UCSD-AML1 (cell line): ENCODE measurements at regions not wholly inside any gene's neighbourhood (a gene's known extent, or its start where the extent isn't known, plus 50 kb on each side); places are given as distances from the start of the nearest gene placed in this dataset.
"Not testable (repeated sequence)": the region's sequence is repeated elsewhere in the genome, so short reads cannot be mapped to it uniquely, and the experiment has no call there.

Source experiments
- DNase-seq: peaks from one replicate; lab custom pipeline; 2025; ENCODE audit not compliant: unreplicated experiment; lab: John Stamatoyannopoulos, UW

GRCh38 chr10:33487014-33487776 is 152.7 kb upstream of the NRP1 start:
- no peak for DNase-seq

GRCh38 chr10:33485276-33485675 is 150.8 kb upstream of the NRP1 start:
- no peak for DNase-seq

GRCh38 chr10:33484787-33485186 is 150.3 kb upstream of the NRP1 start:
- no peak for DNase-seq

DNA sequence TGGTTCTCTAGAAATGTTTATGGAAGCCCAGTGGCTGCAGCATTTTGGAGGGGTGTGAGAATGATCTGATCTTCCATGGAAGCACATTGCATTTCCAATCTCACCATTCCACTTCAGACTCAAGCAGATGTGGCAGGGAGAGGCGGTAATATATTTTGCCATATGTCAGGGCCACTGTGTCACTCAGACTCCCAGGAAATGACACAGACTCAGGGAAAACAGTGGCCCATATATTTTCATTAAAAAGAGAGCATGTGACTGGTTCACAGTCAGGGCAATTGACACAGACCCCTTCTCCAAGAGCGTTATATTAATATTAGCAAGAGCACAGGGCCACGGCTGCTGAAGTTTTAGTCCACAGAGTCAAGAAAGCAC is 149.3 kb upstream of the NRP1 start:
- no peak for DNase-seq

DNA sequence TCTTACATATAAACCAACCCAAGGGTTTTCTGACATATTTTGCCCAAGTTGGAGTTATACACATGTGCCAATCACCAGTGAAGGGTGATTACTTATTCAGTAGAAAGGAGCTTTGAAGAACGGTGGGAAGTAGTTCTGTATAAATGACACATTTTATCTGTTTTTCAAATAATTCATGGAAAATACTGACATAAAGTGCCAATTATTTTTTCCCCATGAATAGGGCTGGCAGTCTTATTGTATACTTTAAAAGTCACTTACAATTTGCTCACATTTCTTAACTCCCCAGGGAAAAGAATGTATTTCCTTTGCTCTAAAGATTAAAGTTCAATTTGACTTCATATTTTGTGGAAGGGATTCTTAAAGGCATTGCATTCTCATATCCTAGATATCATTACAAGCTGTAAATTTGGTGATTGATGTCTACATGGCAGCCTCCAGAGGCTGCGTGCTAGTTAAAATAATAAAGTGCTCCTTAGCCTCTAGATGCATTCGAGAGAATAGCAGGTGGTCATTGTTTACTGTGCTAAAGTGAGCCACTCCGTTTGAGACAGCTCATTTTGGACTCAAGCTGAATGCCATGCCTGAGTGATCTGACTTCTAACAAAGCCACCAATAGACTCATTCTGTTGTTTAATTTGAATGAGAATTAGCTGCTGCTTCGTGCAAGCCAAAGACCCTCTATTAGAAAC is 148.8 kb upstream of the NRP1 start:
- no peak for DNase-seq

GRCh38 chr10:33482486-33482885 is 148.0 kb upstream of the NRP1 start:
- DNase-seq: no peak

GRCh38 chr10:33481184-33481583 is 146.7 kb upstream of the NRP1 start:
- no peak for DNase-seq

- not testable (repeated sequence) for DNase-seq
These were observed 145.9 kb upstream of the NRP1 start for GRCh38 chr10:33480417-33480816.

DNA sequence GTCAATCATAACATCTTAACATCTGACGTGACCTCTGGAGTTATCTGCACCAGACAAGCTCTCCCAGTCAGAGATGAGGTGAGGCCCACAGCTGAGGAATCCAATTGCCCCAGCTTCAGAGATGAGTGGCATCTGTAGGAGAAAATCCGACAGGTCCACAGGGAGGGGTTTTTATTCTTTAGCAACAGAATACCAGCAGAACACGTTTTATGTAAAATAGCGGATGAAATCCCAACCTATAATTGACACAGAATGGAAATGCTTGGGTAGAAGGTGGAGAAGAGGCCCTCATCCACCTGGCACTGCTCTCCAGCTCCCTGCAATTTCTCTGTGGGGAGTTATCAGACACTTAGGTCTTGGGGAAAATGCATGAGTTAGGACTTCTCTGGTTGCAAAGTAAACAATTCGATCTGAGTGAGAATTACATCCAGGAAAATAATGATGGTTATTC is 144.2 kb upstream of the NRP1 start:
- no peak for DNase-seq

- DNase-seq: no peak
These were observed 143.7 kb upstream of the NRP1 start for GRCh38 chr10:33478089-33478674.

- no peak for DNase-seq
These were observed 143.0 kb upstream of the NRP1 start for GRCh38 chr10:33477291-33478088.

GRCh38 chr10:33476757-33477273 is 142.3 kb upstream of the NRP1 start:
- no peak for DNase-seq

- no peak for DNase-seq
These were observed 139.2 kb upstream of the NRP1 start for GRCh38 chr10:33473688-33474087.

GRCh38 chr10:33468006-33468405 is 133.5 kb upstream of the NRP1 start:
- not testable (repeated sequence) for DNase-seq

GRCh38 chr10:33465747-33466146 is 131.3 kb upstream of the NRP1 start:
- no peak for DNase-seq

- DNase-seq: no peak
These were observed 128.5 kb upstream of the NRP1 start for GRCh38 chr10:33463011-33463410.

DNA sequence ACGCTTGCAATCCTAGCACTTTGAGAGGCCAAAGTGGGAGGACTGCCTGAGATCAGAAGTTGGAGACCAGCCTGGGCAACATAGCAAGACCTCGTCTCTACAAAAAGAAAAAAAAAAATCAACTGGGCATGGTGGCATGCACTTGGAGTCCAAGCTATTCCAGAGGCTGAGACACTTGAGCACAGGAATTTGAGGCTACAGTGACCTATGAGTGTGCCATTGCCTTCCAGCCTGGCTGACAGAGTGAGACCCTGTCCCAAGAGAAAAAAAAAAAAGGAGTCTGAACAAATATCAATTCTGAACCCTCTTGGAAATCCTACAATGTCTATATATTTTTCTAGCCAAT is 126.8 kb upstream of the NRP1 start:
- DNase-seq: no peak

GRCh38 chr10:33460505-33461294 is 126.2 kb upstream of the NRP1 start:
- no peak for DNase-seq

- DNase-seq: no peak
These were observed 125.1 kb upstream of the NRP1 start for GRCh38 chr10:33459602-33460001.

GRCh38 chr10:33455029-33455428 is 120.6 kb upstream of the NRP1 start:
- no peak for DNase-seq

GRCh38 chr10:33454554-33454953 is 120.1 kb upstream of the NRP1 start:
- DNase-seq: no peak
